A549 (cell line): ENCODE measurements at regions not wholly inside any gene's neighbourhood (a gene's known extent, or its start where the extent isn't known, plus 50 kb on each side); places are given as distances from the start of the nearest gene placed in this dataset.

Source experiments
- MAFK ChIP-seq: fragments of 450-650 bp; IDR thresholded peaks from 2 replicates; pipeline ENCODE4 v1.6.1; 2014; ENCODE audit not compliant: partially characterized antibody
- POLR2AphosphoS2 ChIP-seq: conservative IDR thresholded peaks from 2 replicates; pipeline ENCODE4 v1.6.1; 2012; ENCODE audit warnings: low read length, improper control_type of control experiment, inconsistent platforms
- RNF2 ChIP-seq: fragments of 200-600 bp; sonication (generic); IDR thresholded peaks from 2 replicates; pipeline ENCODE4 v1.6.1; 2016; ENCODE audit warnings: low read depth, mild to moderate bottlenecking, antibody characterized with exemption, moderate library complexity, borderline replicate concordance
- TF ChIP-seq, protein P1 (sequence below): fragments of >200 bp; sonication (Bioruptor Twin); formaldehyde crosslinking; IDR thresholded peaks from 3 replicates; pipeline ENCODE4 v1.5.1; 2016

GRCh38 chr2:128502638-128503246 lies 184.1 kb upstream of the HS6ST1 start:
- TF ChIP-seq MAFK (no peak), RNF2 (no peak), POLR2AphosphoS2 (no peak)
- TF ChIP-seq, protein P1, sequence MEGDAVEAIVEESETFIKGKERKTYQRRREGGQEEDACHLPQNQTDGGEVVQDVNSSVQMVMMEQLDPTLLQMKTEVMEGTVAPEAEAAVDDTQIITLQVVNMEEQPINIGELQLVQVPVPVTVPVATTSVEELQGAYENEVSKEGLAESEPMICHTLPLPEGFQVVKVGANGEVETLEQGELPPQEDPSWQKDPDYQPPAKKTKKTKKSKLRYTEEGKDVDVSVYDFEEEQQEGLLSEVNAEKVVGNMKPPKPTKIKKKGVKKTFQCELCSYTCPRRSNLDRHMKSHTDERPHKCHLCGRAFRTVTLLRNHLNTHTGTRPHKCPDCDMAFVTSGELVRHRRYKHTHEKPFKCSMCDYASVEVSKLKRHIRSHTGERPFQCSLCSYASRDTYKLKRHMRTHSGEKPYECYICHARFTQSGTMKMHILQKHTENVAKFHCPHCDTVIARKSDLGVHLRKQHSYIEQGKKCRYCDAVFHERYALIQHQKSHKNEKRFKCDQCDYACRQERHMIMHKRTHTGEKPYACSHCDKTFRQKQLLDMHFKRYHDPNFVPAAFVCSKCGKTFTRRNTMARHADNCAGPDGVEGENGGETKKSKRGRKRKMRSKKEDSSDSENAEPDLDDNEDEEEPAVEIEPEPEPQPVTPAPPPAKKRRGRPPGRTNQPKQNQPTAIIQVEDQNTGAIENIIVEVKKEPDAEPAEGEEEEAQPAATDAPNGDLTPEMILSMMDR = no peak
